CD4-positive, alpha-beta memory T cell (primary cell): ENCODE measurements at regions not wholly inside any gene's neighbourhood (a gene's known extent, or its start where the extent isn't known, plus 50 kb on each side); places are given as distances from the start of the nearest gene placed in this dataset.
"Not testable (repeated sequence)": the region's sequence is repeated elsewhere in the genome, so short reads cannot be mapped to it uniquely, and the experiment has no call there.

ENCODE experiments used
- CTCF ChIA-PET: fragments of 350-600 bp; sonication (Branson Sonifier 250); formaldehyde crosslinking; loops from one replicate; lab custom pipeline; 2021; ENCODE audit warnings: inconsistent platforms; ENCODE audit not compliant: partially characterized antibody; lab: Charles Lee
- POLR2A ChIA-PET: fragments of 350-600 bp; sonication (Branson Sonifier 250); formaldehyde crosslinking; loops from one replicate; lab custom pipeline; 2021; ENCODE audit not compliant: partially characterized antibody; lab: Charles Lee
- DNase-seq, 5 donors: peaks; one replicate each; pipeline versions ENCODE4 v3.0.0 to v3.0.0-alpha.2; 2020 to 2022; ENCODE audit warnings: mixed read lengths in 1 of 5
- H3K27ac ChIP-seq: one replicate; pipeline ENCODE4 v1.7.0; 2013; ENCODE audit warnings: low read depth, low read length
- H3K27me3 ChIP-seq: 2 replicates; pipeline ENCODE4 v1.7.0; 2013; ENCODE audit warnings: mild to moderate bottlenecking, low read length, moderate library complexity; ENCODE audit not compliant: insufficient read depth
- H3K36me3 ChIP-seq: 2 replicates; pipeline ENCODE4 v1.7.0; 2013; ENCODE audit warnings: mild to moderate bottlenecking, low read length, moderate library complexity; ENCODE audit not compliant: insufficient read depth
- H3K4me1 ChIP-seq: 2 replicates; pipeline ENCODE4 v1.7.0; 2013; ENCODE audit warnings: mild to moderate bottlenecking, low read length, moderate library complexity; ENCODE audit not compliant: insufficient read depth
- H3K4me3 ChIP-seq, 2 donors: one replicate each; pipeline ENCODE4 v1.7.0; 2013; ENCODE audit warnings: low read length in 2 of 2, mild to moderate bottlenecking in 1 of 2
- H3K9me3 ChIP-seq, 2 donors: one replicate each; pipeline ENCODE4 v1.7.0; 2013; ENCODE audit warnings: low read length in 2 of 2, control low read depth in 1 of 2; ENCODE audit not compliant: control insufficient read depth in 1 of 2
- H3K27ac Mint-ChIP-seq, 7 donors: one replicate each; pipeline ENCODE4 v1.8.0; 2020 to 2021; ENCODE audit warnings: mixed read lengths in 7 of 7, mild to moderate bottlenecking in 6 of 7, inconsistent platforms in 3 of 7, moderate library complexity in 3 of 7
- H3K27me3 Mint-ChIP-seq, 2 donors: one replicate each; pipeline ENCODE4 v1.8.0; 2020 to 2021; ENCODE audit warnings: mixed read lengths in 2 of 2
- H3K36me3 Mint-ChIP-seq, 2 donors: one replicate each; pipeline ENCODE4 v1.8.0; 2020 to 2021; ENCODE audit warnings: mixed read lengths in 2 of 2, inconsistent platforms in 1 of 2, mild to moderate bottlenecking in 1 of 2
- H3K4me1 Mint-ChIP-seq, 4 donors: one replicate each; pipeline ENCODE4 v1.8.0; 2020 to 2021; ENCODE audit warnings: mixed read lengths in 4 of 4, mild to moderate bottlenecking in 1 of 4
- H3K4me3 Mint-ChIP-seq, 8 donors: one replicate each; pipeline ENCODE4 v1.8.0; 2020 to 2021; ENCODE audit warnings: mixed read lengths in 8 of 8, mild to moderate bottlenecking in 7 of 8, moderate library complexity in 6 of 8, inconsistent platforms in 3 of 8
- H3K9me3 Mint-ChIP-seq, 8 donors: one replicate each; pipeline ENCODE4 v1.8.0; 2020 to 2021; ENCODE audit warnings: mixed read lengths in 8 of 8, mild to moderate bottlenecking in 5 of 8, inconsistent platforms in 3 of 8, moderate library complexity in 1 of 8
- intact Hi-C: fragments of 100-400 bp; cut with micrococcal nuclease; formaldehyde crosslinking; loops from one replicate; pipeline ENCODE4 v1.15.1; 2023

- Mint-ChIP-seq H3K9me3 (peaks cover 0 to 2% (median 0%) of the 10 kb centered on the region in 8 donors), H3K36me3 (no peaks in the 10 kb centered on the region), H3K4me3 (no peak overlapping the region), H3K27ac (peak overlapping the region in 1 of 7 donors; percentile 55), H3K4me1 (peaks cover 10 to 21% (median 18%) of the 10 kb centered on the region in 4 donors), H3K27me3 (peaks cover 0 to 3% of the 10 kb centered on the region in 2 donors)
- DNase-seq, result no peak
- no peaks in the 10 kb centered on the region for H3K27me3 ChIP-seq
- no peaks in the 10 kb centered on the region for H3K36me3 ChIP-seq
- no peak overlapping the region for H3K27ac ChIP-seq
- H3K4me3 ChIP-seq, result no peak overlapping the region
- POLR2A ChIA-PET, result interaction anchor here (1.7 to 2.7 kb wide), 2 partner anchors 68 to 94 kb away, joined by 11 read pairs; partner anchors contain the start of gene ZFAND5
- intact Hi-C loops, result loop anchor here (1.0 kb wide), 1 partner anchor 18 kb away; no protein-coding TSS in a partner anchor
- no peaks in the 10 kb centered on the region for H3K9me3 ChIP-seq
- CTCF ChIA-PET, result interaction anchor here (0.9 to 1.2 kb wide), 2 partner anchors 129 to 179 kb away, joined by 3 read pairs; no protein-coding TSS in a partner anchor
- peaks cover 17% of the 10 kb centered on the region for H3K4me1 ChIP-seq
Measured at GRCh38 chr9:72459308-72459707, 62.1 kb upstream of the TMC1 start.

GRCh38 chr9:72458153-72458552, 63.3 kb upstream of the TMC1 start:
- intact Hi-C loops, result no loop called here

DNA sequence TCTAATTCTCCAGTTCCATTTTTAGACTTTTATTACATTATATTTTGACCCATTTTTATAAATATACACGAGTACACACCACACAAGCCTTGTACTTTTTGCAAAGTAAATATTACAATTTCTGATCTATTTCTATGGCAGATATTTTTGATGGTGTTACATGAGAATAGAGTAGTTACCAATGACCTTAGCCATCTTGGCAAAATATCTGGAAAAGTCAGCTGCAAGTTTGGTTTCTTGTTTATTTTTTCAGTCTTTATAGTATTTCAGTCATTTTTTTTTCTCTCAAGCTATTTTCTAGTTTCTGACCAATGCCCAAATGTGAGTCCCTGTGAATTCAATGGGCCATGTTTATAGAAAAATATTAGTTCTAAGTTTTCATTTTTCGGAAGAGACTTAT, 64.0 kb upstream of the TMC1 start:
- Mint-ChIP-seq H3K4me1 (peaks cover 10 to 21% (median 18%) of the 10 kb centered on the region in 4 donors), H3K9me3 (peaks cover 0 to 2% (median 0%) of the 10 kb centered on the region in 8 donors), H3K4me3 (no peak overlapping the region), H3K27me3 (peaks cover 0 to 3% of the 10 kb centered on the region in 2 donors), H3K36me3 (no peaks in the 10 kb centered on the region), H3K27ac (no peak overlapping the region)
- Histone ChIP-seq H3K9me3 (no peaks in the 10 kb centered on the region), H3K27ac (no peak overlapping the region), H3K4me1 (peaks cover 17% of the 10 kb centered on the region), H3K4me3 (no peak overlapping the region), H3K27me3 (no peaks in the 10 kb centered on the region), H3K36me3 (no peaks in the 10 kb centered on the region)
- intact Hi-C loops, result no loop called here
- no peak for DNase-seq
- ChIA-PET POLR2A (interaction anchor here (1.4 to 2.7 kb wide), 2 partner anchors 17 to 70 kb away, joined by 4 to 11 read pairs; no protein-coding TSS in a partner anchor), CTCF (interaction anchor here (1.6 kb wide), 1 partner anchor 137 kb away, joined by 6 read pairs; no protein-coding TSS in a partner anchor)

More at GRCh38 chr9:72458153-72458552, 63.3 kb upstream of the TMC1 start:
- Histone ChIP-seq H3K27me3 (no peaks in the 10 kb centered on the region), H3K4me1 (peaks cover 17% of the 10 kb centered on the region), H3K4me3 (no peak overlapping the region), H3K27ac (no peak overlapping the region), H3K9me3 (no peaks in the 10 kb centered on the region), H3K36me3 (no peaks in the 10 kb centered on the region)
- peaks cover 0 to 3% of the 10 kb centered on the region in 2 donors for H3K27me3 Mint-ChIP-seq
- DNase-seq, result no peak
- peak overlapping the region in 4 of 8 donors; percentile 20 to 51 (median 38) for H3K4me3 Mint-ChIP-seq
- H3K27ac Mint-ChIP-seq, result peak overlapping the region in 4 of 7 donors; percentile 5 to 55 (median 34)
- CTCF ChIA-PET, result interaction anchor here (0.7 to 1.6 kb wide), 4 partner anchors 46 to 136 kb away, joined by 3 to 6 read pairs (median 3); no protein-coding TSS in a partner anchor
- H3K36me3 Mint-ChIP-seq, result no peaks in the 10 kb centered on the region
- H3K9me3 Mint-ChIP-seq, result peaks cover 0 to 2% (median 0%) of the 10 kb centered on the region in 8 donors
- POLR2A ChIA-PET, result interaction anchor here (1.2 to 2.7 kb wide), 4 partner anchors 15 to 93 kb away, joined by 4 to 11 read pairs (median 8); partner anchors contain the start of gene ZFAND5
- peaks cover 10 to 21% (median 18%) of the 10 kb centered on the region in 4 donors for H3K4me1 Mint-ChIP-seq

GRCh38 chr9:72454871-72455491, 66.4 kb upstream of the TMC1 start:
- Histone ChIP-seq H3K4me3 (no peak overlapping the region), H3K9me3 (no peaks in the 10 kb centered on the region), H3K4me1 (peaks cover 17% of the 10 kb centered on the region), H3K36me3 (no peaks in the 10 kb centered on the region), H3K27ac (no peak overlapping the region), H3K27me3 (no peaks in the 10 kb centered on the region)
- Mint-ChIP-seq H3K4me1 (peaks cover 10 to 21% (median 18%) of the 10 kb centered on the region in 4 donors), H3K36me3 (no peaks in the 10 kb centered on the region), H3K27ac (peak overlapping the region in 2 of 7 donors; percentile 30 to 37), H3K9me3 (peaks cover 0 to 2% (median 0%) of the 10 kb centered on the region in 8 donors), H3K4me3 (no peak overlapping the region), H3K27me3 (peaks cover 0 to 3% of the 10 kb centered on the region in 2 donors)
- DNase-seq, result no peak
- POLR2A ChIA-PET, result no interaction called here
- CTCF ChIA-PET, result no interaction called here
- intact Hi-C loops, result no loop called here

GRCh38 chr9:72453797-72454196, 67.6 kb upstream of the TMC1 start:
- Mint-ChIP-seq H3K27ac (no peak overlapping the region), H3K4me1 (peaks cover 6 to 15% (median 12%) of the 10 kb centered on the region in 4 donors), H3K4me3 (no peak overlapping the region), H3K36me3 (no peaks in the 10 kb centered on the region), H3K27me3 (peaks cover 0 to 3% of the 10 kb centered on the region in 2 donors), H3K9me3 (peaks cover 0 to 2% (median 0%) of the 10 kb centered on the region in 8 donors)
- ChIA-PET CTCF (interaction anchor here (1.1 kb wide), 1 partner anchor 136 kb away, joined by 3 read pairs; no protein-coding TSS in a partner anchor), POLR2A (no interaction called here)
- peaks cover 10% of the 10 kb centered on the region for H3K4me1 ChIP-seq
- H3K9me3 ChIP-seq, result no peaks in the 10 kb centered on the region
- no peaks in the 10 kb centered on the region for H3K27me3 ChIP-seq
- intact Hi-C loops, result no loop called here
- H3K4me3 ChIP-seq, result no peak overlapping the region
- no peaks in the 10 kb centered on the region for H3K36me3 ChIP-seq
- no peak overlapping the region for H3K27ac ChIP-seq
- no peak for DNase-seq

DNA sequence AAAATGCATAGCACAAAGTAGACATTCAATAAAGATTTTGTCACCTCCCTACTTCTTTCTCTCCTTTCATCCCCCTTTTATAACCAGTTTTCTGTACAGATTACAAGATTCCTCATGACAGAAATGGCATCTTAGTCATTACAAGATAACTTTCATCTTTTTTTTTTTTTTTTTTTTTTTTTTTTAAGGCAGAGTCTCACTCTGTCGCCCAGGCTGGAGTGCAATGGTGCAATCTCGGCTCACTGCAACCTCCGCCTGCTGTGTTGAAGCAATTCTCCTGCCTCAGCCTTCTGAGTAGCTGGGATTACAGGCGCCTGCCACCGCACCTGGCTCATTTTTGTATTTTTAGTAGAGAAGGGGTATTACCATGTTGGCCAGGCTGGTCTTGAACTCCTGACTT, 75.2 kb upstream of the TMC1 start:
- H3K4me1 Mint-ChIP-seq, result peaks cover 22 to 41% (median 31%) of the 10 kb centered on the region in 4 donors
- POLR2A ChIA-PET, result interaction anchor here (3.0 kb wide), 1 partner anchor 81 kb away, joined by 9 read pairs; the partner anchor contains the start of gene ZFAND5
- intact Hi-C loops, H3K27me3 ChIP-seq, CTCF ChIA-PET, H3K36me3 ChIP-seq, H3K36me3 Mint-ChIP-seq, H3K27ac Mint-ChIP-seq, H3K4me3 Mint-ChIP-seq, H3K9me3 ChIP-seq, H3K4me3 ChIP-seq, H3K27ac ChIP-seq, DNase-seq, H3K9me3 Mint-ChIP-seq, H3K27me3 Mint-ChIP-seq: not testable (repeated sequence)
- peaks cover 36% of the 10 kb centered on the region for H3K4me1 ChIP-seq
